WTC11 (cell line): ENCODE measurements at regions not wholly inside any gene's neighbourhood (a gene's known extent, or its start where the extent isn't known, plus 50 kb on each side); places are given as distances from the start of the nearest gene placed in this dataset.

Experiments
- ATAC-seq: fragments of 200-7000 bp; cut with Tn5 transposase; 2 replicates; pipeline ENCODE4 v1.10.0; 2021; ENCODE audit warnings: mild to moderate bottlenecking, moderate library complexity
- CTCF ChIA-PET: fragments of 300-600 bp; sonication (Branson Sonifier 250); formaldehyde crosslinking; loops from one replicate; lab custom pipeline; 2021; ENCODE audit warnings: antibody characterized with exemption; lab: Charles Lee
- POLR2A ChIA-PET: fragments of 350-600 bp; sonication (Branson Sonifier 250); formaldehyde crosslinking; loops from one replicate; lab custom pipeline; 2021; ENCODE audit warnings: antibody characterized with exemption; lab: Charles Lee
- DNase-seq: peaks from one replicate; pipeline ENCODE4 v3.0.0; 2021; ENCODE audit warnings: low spot score
- H3K27ac Mint-ChIP-seq: 2 replicates; pipeline ENCODE4 v1.8.0; 2021; ENCODE audit warnings: mixed read lengths
- H3K27me3 Mint-ChIP-seq: 2 replicates; pipeline ENCODE4 v1.8.0; 2021; ENCODE audit warnings: low read depth, mild to moderate bottlenecking, moderate library complexity, mixed read lengths
- H3K36me3 Mint-ChIP-seq: 2 replicates; pipeline ENCODE4 v1.8.0; 2021; ENCODE audit warnings: mixed read lengths
- H3K4me1 Mint-ChIP-seq: 2 replicates; pipeline ENCODE4 v1.8.0; 2022; ENCODE audit warnings: mixed read lengths
- H3K4me3 Mint-ChIP-seq: 2 replicates; pipeline ENCODE4 v1.8.0; 2021; ENCODE audit warnings: mild to moderate bottlenecking, moderate library complexity, mixed read lengths
- H3K9me3 Mint-ChIP-seq: 2 replicates; pipeline ENCODE4 v1.8.0; 2021; ENCODE audit warnings: mixed read lengths
- GRHL2 ChIP-seq: fragments of 250-450 bp; sonication (Bioruptor Pico); IDR thresholded peaks from 2 replicates; pipeline ENCODE4 v1.8.0; 2022; ENCODE audit warnings: mild to moderate bottlenecking, moderate library complexity; ENCODE audit not compliant: insufficient replicate concordance, severe bottlenecking
- NR1H2 ChIP-seq: sonication (generic); formaldehyde crosslinking; IDR thresholded peaks from 2 replicates; pipeline ENCODE4 v1.9.0; 2021; ENCODE audit warnings: mild to moderate bottlenecking, moderate library complexity, missing genetic modification reagents
- NR3C1 ChIP-seq: sonication (generic); formaldehyde crosslinking; conservative IDR thresholded peaks from 2 replicates; pipeline ENCODE4 v1.8.1; 2023; ENCODE audit warnings: low read depth, mild to moderate bottlenecking, missing genetic modification reagents
- OVOL2 ChIP-seq: fragments of 250-450 bp; sonication (Bioruptor Pico); IDR thresholded peaks from 2 replicates; pipeline ENCODE4 v1.9.0; 2021; ENCODE audit warnings: mild to moderate bottlenecking, borderline replicate concordance
- SP1 ChIP-seq: sonication (generic); formaldehyde crosslinking; conservative IDR thresholded peaks from 2 replicates; pipeline ENCODE4 v1.8.1; 2022; ENCODE audit warnings: missing genetic modification reagents
- ZNF396 ChIP-seq: fragments of 250-450 bp; sonication (Bioruptor Pico); IDR thresholded peaks from 2 replicates; pipeline ENCODE4 v1.8.0; 2021; ENCODE audit warnings: mild to moderate bottlenecking, moderate library complexity, borderline replicate concordance
- TF ChIP-seq, protein P1 (sequence below): sonication (generic); formaldehyde crosslinking; conservative IDR thresholded peaks from 2 replicates; pipeline ENCODE4 v1.8.1; 2023; ENCODE audit warnings: mild to moderate bottlenecking, low read depth, missing genetic modification reagents, moderate library complexity
- TF ChIP-seq, protein P2 (sequence below): sonication (generic); formaldehyde crosslinking; IDR thresholded peaks from 2 replicates; pipeline ENCODE4 v1.8.0; 2023; ENCODE audit warnings: mild to moderate bottlenecking, missing genetic modification reagents
- TF ChIP-seq, protein P3 (sequence below): fragments of 200-600 bp; IDR thresholded peaks from 2 replicates; pipeline ENCODE4 v1.8.0; 2022; ENCODE audit warnings: antibody characterized with exemption
- TF ChIP-seq, protein P4 (sequence below): sonication (generic); formaldehyde crosslinking; IDR thresholded peaks from 2 replicates; pipeline ENCODE4 v1.8.0; 2023; ENCODE audit warnings: missing genetic modification reagents, mild to moderate bottlenecking, borderline replicate concordance
- TF ChIP-seq, protein P5 (sequence below): sonication (generic); formaldehyde crosslinking; IDR thresholded peaks from 2 replicates; pipeline ENCODE4 v1.8.1; 2023; ENCODE audit warnings: mild to moderate bottlenecking, moderate library complexity, missing genetic modification reagents
- TF ChIP-seq, protein P6 (sequence below): sonication (generic); formaldehyde crosslinking; IDR thresholded peaks from 2 replicates; pipeline ENCODE4 v1.8.0; 2022; ENCODE audit warnings: mild to moderate bottlenecking, missing genetic modification reagents
- TF ChIP-seq, protein P7 (sequence below): sonication (generic); formaldehyde crosslinking; IDR thresholded peaks from 2 replicates; pipeline ENCODE4 v1.8.1; 2023; ENCODE audit warnings: mild to moderate bottlenecking, missing genetic modification reagents, borderline replicate concordance

DNA sequence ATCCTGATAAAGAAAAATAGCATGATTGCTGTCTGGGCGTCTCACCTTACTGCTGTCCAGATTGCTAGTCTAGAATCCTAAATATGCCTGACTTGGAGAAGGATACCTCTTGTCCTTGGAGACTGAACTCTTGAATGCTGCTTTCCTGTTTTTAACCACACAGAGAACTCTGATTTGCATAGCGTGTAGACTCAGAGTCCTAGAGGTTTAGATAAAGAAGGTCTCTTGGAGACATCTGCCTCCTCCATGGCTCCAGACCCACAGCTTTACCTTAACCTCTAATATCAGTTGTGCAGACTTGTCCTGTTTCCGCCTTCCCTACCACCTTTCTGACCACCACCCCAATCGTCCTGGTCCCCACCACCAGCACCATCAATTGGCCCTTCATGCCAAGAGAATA, 292.6 kb upstream of the CYRIA start (continued):
- TF ChIP-seq, protein P1, sequence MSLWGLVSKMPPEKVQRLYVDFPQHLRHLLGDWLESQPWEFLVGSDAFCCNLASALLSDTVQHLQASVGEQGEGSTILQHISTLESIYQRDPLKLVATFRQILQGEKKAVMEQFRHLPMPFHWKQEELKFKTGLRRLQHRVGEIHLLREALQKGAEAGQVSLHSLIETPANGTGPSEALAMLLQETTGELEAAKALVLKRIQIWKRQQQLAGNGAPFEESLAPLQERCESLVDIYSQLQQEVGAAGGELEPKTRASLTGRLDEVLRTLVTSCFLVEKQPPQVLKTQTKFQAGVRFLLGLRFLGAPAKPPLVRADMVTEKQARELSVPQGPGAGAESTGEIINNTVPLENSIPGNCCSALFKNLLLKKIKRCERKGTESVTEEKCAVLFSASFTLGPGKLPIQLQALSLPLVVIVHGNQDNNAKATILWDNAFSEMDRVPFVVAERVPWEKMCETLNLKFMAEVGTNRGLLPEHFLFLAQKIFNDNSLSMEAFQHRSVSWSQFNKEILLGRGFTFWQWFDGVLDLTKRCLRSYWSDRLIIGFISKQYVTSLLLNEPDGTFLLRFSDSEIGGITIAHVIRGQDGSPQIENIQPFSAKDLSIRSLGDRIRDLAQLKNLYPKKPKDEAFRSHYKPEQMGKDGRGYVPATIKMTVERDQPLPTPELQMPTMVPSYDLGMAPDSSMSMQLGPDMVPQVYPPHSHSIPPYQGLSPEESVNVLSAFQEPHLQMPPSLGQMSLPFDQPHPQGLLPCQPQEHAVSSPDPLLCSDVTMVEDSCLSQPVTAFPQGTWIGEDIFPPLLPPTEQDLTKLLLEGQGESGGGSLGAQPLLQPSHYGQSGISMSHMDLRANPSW (CRISPR knock-in tag): no peak
- TF ChIP-seq, protein P2, sequence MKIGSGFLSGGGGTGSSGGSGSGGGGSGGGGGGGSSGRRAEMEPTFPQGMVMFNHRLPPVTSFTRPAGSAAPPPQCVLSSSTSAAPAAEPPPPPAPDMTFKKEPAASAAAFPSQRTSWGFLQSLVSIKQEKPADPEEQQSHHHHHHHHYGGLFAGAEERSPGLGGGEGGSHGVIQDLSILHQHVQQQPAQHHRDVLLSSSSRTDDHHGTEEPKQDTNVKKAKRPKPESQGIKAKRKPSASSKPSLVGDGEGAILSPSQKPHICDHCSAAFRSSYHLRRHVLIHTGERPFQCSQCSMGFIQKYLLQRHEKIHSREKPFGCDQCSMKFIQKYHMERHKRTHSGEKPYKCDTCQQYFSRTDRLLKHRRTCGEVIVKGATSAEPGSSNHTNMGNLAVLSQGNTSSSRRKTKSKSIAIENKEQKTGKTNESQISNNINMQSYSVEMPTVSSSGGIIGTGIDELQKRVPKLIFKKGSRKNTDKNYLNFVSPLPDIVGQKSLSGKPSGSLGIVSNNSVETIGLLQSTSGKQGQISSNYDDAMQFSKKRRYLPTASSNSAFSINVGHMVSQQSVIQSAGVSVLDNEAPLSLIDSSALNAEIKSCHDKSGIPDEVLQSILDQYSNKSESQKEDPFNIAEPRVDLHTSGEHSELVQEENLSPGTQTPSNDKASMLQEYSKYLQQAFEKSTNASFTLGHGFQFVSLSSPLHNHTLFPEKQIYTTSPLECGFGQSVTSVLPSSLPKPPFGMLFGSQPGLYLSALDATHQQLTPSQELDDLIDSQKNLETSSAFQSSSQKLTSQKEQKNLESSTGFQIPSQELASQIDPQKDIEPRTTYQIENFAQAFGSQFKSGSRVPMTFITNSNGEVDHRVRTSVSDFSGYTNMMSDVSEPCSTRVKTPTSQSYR (CRISPR knock-in tag): no peak
- TF ChIP-seq, protein P3, sequence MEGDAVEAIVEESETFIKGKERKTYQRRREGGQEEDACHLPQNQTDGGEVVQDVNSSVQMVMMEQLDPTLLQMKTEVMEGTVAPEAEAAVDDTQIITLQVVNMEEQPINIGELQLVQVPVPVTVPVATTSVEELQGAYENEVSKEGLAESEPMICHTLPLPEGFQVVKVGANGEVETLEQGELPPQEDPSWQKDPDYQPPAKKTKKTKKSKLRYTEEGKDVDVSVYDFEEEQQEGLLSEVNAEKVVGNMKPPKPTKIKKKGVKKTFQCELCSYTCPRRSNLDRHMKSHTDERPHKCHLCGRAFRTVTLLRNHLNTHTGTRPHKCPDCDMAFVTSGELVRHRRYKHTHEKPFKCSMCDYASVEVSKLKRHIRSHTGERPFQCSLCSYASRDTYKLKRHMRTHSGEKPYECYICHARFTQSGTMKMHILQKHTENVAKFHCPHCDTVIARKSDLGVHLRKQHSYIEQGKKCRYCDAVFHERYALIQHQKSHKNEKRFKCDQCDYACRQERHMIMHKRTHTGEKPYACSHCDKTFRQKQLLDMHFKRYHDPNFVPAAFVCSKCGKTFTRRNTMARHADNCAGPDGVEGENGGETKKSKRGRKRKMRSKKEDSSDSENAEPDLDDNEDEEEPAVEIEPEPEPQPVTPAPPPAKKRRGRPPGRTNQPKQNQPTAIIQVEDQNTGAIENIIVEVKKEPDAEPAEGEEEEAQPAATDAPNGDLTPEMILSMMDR: no peak
- no peak for TF ChIP-seq ZNF396 (CRISPR knock-in tag)
- TF ChIP-seq, protein P4, sequence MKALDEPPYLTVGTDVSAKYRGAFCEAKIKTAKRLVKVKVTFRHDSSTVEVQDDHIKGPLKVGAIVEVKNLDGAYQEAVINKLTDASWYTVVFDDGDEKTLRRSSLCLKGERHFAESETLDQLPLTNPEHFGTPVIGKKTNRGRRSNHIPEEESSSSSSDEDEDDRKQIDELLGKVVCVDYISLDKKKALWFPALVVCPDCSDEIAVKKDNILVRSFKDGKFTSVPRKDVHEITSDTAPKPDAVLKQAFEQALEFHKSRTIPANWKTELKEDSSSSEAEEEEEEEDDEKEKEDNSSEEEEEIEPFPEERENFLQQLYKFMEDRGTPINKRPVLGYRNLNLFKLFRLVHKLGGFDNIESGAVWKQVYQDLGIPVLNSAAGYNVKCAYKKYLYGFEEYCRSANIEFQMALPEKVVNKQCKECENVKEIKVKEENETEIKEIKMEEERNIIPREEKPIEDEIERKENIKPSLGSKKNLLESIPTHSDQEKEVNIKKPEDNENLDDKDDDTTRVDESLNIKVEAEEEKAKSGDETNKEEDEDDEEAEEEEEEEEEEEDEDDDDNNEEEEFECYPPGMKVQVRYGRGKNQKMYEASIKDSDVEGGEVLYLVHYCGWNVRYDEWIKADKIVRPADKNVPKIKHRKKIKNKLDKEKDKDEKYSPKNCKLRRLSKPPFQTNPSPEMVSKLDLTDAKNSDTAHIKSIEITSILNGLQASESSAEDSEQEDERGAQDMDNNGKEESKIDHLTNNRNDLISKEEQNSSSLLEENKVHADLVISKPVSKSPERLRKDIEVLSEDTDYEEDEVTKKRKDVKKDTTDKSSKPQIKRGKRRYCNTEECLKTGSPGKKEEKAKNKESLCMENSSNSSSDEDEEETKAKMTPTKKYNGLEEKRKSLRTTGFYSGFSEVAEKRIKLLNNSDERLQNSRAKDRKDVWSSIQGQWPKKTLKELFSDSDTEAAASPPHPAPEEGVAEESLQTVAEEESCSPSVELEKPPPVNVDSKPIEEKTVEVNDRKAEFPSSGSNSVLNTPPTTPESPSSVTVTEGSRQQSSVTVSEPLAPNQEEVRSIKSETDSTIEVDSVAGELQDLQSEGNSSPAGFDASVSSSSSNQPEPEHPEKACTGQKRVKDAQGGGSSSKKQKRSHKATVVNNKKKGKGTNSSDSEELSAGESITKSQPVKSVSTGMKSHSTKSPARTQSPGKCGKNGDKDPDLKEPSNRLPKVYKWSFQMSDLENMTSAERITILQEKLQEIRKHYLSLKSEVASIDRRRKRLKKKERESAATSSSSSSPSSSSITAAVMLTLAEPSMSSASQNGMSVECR (CRISPR knock-in tag): no peak
- TF ChIP-seq GRHL2 (CRISPR knock-in tag): no peak
- TF ChIP-seq, protein P5, sequence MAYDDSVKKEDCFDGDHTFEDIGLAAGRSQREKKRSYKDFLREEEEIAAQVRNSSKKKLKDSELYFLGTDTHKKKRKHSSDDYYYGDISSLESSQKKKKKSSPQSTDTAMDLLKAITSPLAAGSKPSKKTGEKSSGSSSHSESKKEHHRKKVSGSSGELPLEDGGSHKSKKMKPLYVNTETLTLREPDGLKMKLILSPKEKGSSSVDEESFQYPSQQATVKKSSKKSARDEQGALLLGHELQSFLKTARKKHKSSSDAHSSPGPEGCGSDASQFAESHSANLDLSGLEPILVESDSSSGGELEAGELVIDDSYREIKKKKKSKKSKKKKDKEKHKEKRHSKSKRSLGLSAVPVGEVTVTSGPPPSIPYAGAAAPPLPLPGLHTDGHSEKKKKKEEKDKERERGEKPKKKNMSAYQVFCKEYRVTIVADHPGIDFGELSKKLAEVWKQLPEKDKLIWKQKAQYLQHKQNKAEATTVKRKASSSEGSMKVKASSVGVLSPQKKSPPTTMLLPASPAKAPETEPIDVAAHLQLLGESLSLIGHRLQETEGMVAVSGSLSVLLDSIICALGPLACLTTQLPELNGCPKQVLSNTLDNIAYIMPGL (CRISPR knock-in tag): no peak

DNA sequence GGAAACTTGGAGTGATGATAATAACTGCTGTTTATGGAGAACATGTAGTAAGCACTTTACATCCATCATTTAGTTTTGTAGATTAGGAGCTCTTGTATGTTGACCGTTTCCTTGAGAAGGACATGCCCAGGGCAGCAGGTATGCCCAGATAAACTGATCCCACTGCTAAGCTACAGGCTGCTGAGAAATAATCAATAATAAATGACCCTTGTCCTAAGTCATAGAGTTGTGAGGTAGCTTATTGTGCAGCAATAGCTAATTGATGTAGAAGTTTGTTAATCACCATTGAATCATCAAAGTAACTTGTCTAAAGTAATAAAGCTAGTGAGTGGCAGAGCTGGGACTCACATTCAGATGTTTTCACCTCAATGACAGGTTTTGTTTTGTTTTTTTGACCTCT, 287.2 kb upstream of the CYRIA start:
- Mint-ChIP-seq H3K4me1 (peaks cover 15% of the 10 kb centered on the region), H3K4me3 (no peak overlapping the region), H3K36me3 (no peaks in the 10 kb centered on the region), H3K27ac (no peak overlapping the region), H3K27me3 (no peaks in the 10 kb centered on the region), H3K9me3 (no peaks in the 10 kb centered on the region)
- POLR2A ChIA-PET: interaction anchor here (0.9 kb wide), 1 partner anchor 82 kb away, joined by 3 read pairs; no protein-coding TSS in a partner anchor
- CTCF ChIA-PET: interaction anchor here (1.0 kb wide), 1 partner anchor 52 kb away, joined by 4 read pairs; no protein-coding TSS in a partner anchor
- ATAC-seq (no peak), DNase-seq (no peak)
- TF ChIP-seq OVOL2 (CRISPR knock-in tag): no peak
- TF ChIP-seq, protein P6, sequence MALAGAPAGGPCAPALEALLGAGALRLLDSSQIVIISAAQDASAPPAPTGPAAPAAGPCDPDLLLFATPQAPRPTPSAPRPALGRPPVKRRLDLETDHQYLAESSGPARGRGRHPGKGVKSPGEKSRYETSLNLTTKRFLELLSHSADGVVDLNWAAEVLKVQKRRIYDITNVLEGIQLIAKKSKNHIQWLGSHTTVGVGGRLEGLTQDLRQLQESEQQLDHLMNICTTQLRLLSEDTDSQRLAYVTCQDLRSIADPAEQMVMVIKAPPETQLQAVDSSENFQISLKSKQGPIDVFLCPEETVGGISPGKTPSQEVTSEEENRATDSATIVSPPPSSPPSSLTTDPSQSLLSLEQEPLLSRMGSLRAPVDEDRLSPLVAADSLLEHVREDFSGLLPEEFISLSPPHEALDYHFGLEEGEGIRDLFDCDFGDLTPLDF: no peak
- no peak for TF ChIP-seq NR1H2
- no peak for TF ChIP-seq SP1 (CRISPR knock-in tag)
- no peak for TF ChIP-seq NR3C1 (CRISPR knock-in tag)
- TF ChIP-seq, protein P7, sequence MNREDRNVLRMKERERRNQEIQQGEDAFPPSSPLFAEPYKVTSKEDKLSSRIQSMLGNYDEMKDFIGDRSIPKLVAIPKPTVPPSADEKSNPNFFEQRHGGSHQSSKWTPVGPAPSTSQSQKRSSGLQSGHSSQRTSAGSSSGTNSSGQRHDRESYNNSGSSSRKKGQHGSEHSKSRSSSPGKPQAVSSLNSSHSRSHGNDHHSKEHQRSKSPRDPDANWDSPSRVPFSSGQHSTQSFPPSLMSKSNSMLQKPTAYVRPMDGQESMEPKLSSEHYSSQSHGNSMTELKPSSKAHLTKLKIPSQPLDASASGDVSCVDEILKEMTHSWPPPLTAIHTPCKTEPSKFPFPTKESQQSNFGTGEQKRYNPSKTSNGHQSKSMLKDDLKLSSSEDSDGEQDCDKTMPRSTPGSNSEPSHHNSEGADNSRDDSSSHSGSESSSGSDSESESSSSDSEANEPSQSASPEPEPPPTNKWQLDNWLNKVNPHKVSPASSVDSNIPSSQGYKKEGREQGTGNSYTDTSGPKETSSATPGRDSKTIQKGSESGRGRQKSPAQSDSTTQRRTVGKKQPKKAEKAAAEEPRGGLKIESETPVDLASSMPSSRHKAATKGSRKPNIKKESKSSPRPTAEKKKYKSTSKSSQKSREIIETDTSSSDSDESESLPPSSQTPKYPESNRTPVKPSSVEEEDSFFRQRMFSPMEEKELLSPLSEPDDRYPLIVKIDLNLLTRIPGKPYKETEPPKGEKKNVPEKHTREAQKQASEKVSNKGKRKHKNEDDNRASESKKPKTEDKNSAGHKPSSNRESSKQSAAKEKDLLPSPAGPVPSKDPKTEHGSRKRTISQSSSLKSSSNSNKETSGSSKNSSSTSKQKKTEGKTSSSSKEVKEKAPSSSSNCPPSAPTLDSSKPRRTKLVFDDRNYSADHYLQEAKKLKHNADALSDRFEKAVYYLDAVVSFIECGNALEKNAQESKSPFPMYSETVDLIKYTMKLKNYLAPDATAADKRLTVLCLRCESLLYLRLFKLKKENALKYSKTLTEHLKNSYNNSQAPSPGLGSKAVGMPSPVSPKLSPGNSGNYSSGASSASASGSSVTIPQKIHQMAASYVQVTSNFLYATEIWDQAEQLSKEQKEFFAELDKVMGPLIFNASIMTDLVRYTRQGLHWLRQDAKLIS: no peak
